ENCODE measurements at regions not wholly inside any gene's neighbourhood (a gene's known extent, or its start where the extent isn't known, plus 50 kb on each side); places are given as distances from the start of the nearest gene placed in this dataset.
A peak's percentile ranks its signal among the peaks of the same experiment; 100 is the strongest.

- DNase-seq: no peak
Observed at GRCh38 chr12:132407451-132407961, 78.1 kb upstream of the GALNT9 start.

GRCh38 chr12:132406493-132407450, 77.4 kb upstream of the GALNT9 start:
- DNase-seq: no peak

DNA sequence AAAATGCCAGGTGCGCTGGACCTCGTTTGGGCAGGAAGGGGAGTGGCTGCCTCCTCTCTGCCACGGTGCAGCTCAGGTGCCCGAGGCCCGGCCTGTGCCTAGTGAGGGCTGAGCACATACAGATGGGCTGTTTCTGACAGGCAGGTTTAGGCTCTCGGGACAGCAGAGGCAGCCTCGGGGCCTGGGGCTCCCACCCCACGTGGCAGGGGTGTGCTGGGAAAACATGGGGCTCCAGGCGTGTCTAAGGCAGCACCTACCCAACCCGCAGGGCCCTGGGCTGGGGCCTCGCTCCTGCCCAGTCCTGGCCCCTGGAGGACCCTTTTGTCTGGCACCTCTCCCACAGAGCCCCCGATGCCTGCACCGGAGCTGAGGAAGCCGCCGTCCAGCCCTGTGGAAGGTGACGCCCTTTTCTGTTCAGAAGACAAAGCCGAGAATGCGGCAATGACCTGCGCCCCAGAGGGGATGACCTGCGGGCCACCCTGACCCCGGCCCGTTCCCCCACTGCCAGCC, 76.4 kb upstream of the GALNT9 start:
- DNase-seq: no peak

DNA sequence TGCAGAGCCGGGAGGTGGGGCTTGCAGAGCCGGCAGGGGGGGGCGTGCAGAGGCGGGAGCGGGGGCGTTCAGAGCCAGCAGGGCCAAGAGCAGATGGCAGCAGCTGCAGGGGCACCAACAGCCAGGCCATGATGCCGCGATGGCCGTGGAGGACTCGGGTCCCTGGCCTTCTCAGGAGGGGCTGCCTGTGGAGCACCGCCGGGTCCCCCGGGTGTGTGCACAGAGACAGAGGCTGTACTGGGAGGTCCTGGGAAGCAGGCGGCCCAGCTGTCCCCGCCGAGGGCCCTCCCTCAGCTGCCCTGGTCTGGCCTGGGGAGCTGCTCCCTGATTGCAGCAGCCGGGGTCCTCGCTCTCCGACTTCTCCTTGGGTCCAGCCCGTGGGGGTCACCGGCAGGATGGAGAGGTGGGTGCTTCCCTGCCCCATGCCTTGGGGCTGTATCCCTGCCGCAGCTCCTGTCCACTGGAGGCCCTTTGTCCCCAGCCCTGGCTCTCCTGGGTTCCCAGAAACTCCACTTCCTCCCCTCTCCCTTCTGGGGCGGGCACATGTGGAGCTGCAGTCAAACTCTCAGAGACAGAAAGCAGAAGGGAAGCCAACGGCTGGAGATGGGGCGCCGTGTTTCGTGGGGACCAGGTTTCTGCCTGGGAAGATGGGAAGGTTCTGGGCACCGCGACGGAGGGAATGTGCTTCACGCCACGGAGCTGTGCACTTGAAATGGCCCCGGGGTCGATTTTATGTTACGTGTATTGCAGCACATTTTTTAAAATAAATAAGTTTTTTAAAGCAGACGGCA, 75.8 kb upstream of the GALNT9 start:
- DNase-seq: no peak

DNA sequence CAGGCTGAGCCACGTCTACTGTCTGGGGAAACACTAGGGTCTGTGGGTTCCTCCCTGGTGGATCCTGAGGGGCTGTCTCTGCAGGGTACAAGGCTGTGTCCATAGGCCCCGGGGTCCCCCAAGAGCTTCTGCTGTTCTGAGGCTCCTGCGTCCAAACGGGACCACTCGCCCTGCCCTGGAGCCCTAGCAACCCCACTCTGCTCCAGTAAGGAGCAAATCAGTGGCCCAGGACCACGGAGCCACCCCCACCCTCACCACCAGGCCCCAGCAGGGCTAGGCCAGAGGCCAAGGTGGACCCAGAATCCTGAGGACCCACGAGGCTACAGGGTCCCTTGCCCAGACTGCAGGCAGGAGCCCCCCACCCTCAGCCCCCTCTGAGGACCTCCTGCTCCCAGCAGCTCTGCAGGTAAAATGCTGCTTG, 75.1 kb upstream of the GALNT9 start:
- DNase-seq: no peak

GRCh38 chr12:132403636-132404434, 74.4 kb upstream of the GALNT9 start:
- no peak for DNase-seq

DNA sequence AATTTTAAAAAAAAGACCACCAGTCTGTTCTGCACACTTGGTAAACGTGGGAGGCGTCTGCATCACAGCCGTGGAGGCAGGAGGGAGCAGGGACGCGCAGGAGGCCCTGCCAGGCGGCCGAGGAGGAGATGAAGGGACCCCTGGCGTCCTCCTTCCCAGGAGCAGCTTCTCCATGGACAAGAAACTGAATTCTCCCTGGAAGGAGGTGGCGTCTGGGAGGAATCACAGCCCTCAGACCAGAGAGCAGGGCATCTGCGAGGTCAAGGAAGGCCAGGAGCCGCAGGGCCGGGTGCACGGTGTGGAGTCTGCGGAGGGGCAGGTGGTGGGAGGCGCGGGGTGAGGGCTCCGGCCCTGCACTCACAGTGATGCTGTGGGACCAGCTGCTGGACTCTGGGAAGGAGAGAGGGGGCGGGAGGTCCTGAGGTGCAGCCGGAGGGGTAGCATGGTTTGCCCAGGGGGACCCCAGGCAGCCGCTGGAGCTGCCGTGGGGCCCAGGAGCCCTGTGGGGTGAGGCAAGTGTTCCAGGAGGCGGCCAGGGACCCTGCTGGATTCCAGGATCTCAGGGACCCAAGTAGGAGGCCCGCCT, 73.5 kb upstream of the GALNT9 start:
- no peak for DNase-seq

DNA sequence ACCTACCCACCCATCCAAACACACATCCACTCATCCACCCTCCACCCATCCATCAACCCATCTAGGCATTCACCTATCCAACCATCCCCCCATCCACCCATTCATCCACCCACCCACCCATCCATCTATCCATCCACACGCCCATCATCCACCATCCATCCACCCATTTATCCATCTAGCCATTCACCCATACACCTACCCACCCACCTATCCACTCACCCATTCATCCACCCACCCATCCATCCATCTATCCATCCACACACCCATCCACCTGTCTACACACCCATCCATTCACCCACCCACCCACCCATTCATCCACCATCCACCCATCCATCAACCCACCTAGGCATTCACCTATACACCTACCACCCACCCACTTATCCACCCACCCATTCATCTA, 72.6 kb upstream of the GALNT9 start:
- DNase-seq: no peak

GRCh38 chr12:132400011-132400641, 70.7 kb upstream of the GALNT9 start:
- DNase-seq: no peak

DNA sequence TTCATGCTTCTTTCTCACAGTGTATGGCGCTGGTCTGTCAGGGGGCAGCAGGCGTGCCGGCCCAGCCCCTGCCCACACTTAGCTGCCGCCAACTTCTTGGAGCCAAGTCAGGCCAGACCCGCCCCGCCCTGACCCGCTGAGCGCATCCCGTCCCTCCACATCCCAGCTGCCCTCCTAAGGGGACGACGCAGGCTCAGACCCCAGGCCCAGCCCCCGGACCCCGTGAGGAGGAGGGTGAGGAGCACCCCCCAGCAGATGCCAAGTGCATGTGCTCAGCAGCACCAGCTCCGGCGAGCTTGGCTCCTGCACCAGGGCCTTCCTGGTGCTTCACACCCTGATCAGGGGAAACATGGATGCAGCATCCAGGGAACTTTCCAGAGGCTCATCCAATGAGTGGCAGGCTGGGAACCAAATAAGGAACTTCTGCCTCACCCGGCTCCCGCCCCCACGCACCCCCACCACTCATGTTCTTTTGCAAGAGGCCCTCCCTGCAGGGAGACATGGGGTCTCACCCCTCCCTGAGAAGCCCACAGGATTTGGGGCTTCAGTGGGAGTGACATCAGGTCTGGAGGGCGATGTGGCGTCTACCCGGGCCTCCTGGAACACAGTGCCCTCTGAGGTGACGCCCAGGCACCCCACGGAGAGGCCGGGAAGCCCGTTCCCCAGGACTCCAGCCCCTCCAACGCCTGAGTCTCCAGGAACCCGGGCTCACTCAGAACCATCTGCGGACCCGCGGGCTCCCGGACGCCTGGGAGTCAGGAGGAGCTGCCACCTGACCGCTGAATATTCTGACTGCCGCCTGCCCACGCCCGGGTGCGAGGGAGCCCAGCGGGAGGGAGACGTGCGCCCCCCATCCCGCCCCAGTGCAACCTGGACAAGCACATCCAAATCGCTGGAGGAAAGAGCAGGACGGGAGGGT, 70.0 kb upstream of the GALNT9 start:
- no peak for DNase-seq

- DNase-seq: no peak
Observed at GRCh38 chr12:132398386-132398991, 69.1 kb upstream of the GALNT9 start.

DNA sequence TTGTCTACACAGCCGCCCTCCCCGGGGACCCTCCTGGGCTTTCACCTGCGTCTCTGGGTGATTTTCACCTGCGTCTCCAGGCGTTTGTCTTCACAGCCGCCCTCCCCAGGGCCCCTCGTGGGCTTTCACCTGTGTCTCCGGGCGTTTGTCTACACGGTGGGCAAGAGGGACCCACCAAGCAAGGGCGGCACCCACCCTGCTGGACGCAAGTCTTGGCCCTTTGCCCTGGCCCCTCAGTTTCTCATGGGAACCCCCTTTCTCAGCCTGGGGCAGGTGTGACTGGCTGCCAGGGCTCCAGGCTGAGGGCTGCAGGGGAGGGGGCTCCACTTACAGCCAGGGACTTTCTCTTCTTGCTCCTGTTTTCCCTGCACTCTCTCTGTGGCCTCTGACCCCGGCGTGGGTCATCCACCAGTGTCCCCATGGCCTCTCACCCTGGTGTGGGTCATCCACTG, 68.6 kb upstream of the GALNT9 start:
- DNase-seq: no peak

DNA sequence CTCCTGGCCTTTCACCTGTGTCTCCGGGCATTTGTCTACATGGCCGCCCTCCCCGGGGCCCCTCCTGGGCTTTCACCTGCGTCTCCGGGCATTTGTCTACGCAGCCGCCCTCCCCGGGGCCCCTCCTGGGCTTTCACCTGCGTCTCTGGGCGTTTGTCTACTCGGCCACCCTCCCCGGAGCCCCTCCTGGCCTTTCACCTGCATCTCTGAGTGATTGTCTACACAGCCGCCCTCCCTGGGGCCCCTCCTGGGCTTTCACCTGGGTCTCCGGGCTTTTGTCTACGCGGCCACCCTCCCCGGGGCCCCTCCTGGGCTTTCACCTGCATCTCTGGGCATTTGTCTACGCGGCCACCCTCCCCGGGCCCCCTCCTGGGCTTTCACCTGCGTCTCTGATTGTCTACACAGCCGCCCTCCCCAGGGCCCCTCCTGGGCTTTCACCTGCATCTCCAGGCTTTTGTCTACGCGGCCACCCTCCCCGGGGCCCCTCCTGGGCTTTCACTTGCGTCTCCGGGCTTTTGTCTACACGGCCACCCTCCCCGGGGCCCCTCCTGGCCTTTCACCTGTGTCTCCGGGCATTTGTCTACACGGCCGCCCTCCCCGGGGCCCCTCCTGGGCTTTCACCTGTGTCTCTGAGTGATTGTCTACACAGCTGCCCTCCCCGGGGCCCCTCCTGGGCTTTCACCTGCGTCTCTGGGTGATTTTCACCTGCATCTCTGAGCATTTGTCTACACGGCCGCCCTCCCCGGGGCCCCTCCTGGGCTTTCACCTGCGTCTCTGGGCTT, 68.0 kb upstream of the GALNT9 start:
- DNase-seq: peak; percentile 90

DNA sequence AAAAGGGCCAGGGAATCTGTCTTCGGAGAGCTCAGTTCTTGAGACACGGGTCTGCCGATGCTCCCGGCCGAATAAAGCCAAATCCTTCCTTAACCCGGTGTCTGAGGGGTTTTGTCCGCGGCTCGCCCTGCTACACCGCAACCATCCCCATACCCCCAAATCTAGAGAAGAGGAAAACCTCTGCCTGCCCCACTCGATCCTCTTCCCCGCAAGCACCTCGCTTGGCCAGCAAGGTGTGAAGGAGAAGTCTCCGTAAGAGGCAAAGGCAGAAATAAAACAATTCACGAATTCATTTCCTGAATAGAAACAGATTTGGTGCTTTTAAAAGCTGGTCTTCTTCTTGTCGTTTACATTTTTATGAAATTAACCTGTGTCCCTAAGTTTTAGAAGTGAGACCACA, 67.3 kb upstream of the GALNT9 start:
- no peak for DNase-seq

DNA sequence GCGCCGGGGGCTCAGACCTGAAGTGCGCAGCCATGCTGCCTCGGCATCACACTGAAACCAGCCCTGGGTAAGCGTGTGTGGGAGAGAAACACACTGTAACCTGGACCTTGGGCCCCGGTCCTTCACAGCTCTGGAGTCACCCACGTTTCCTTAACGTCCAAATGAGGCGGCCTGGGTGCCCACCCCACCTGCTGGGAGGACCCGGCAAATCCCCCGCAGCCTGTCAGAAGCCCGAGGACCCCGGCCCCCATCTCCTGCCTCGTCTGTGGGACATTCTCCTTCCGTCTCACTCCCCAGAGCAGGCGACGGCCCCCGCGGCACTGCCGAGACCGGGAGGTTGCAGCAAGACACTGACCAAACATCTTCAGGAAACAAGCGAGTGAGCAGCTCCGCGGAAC, 66.5 kb upstream of the GALNT9 start:
- DNase-seq: no peak

DNA sequence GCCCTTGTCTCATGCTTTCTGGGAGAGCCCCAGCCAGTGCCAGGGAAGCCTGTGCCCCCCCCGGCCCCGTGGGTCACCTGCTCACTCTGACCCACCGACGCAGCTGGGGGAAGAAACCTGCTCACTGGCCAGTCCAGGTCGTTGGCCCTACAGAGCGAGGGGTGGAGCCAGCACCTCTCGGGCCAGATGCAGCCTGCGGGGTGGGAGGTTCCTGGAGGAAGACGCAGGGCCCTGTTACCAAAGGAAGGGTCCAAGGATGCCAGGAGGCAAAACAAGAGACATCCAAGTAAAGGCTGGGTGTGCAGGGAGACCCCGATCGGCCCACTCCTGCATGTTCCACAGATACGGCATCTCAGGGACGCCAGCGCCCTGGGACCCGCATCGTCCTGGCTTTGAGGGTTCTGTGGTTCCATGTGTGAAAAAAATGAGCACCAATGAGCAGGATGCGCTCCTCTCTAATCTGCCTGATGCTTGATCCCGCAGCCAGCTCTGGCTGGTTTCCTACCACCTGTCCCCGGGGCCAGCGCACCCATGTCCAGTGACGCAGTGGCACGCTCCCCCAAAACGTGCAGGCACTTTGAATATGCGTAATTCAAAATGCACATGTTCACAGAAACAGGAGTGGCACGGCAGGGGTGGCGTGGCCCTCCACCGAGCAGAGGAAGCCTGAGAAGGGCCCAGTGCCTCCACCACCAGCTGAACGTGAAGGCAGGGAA, 66.0 kb upstream of the GALNT9 start:
- DNase-seq: no peak

- no peak for DNase-seq
Observed at GRCh38 chr12:132393991-132394949, 64.9 kb upstream of the GALNT9 start.

Data from NCI-H1436 (cell line).